ENCODE measurements at regions not wholly inside any gene's neighbourhood (a gene's known extent, or its start where the extent isn't known, plus 50 kb on each side); places are given as distances from the start of the nearest gene placed in this dataset.

GRCh38 chr18:6601241-6601640 is 128.3 kb upstream of the ARHGAP28 start:
- Histone ChIP-seq H3K27me3 (ENCODE audit: insufficient read depth, low read length) (no peaks in the 10 kb centered on the region), H3K9me3 (ENCODE audit: control insufficient read depth in 1 of 2, insufficient read depth in 1 of 2, low read depth in 1 of 2, low read length in 2 of 2) (peaks cover 4 to 17% of the 10 kb centered on the region in 2 experiments; a peak in 2 of 4 replicates), H3K79me2 (ENCODE audit: insufficient read depth, low read length) (no peaks in the 10 kb centered on the region), H3K4me1 (ENCODE audit: control insufficient read depth in 1 of 2, insufficient read depth in 2 of 2, low read length in 2 of 2) (no peaks in the 10 kb centered on the region), H3K4me3 (replicated peaks in 1 of 2; ENCODE audit: low read depth in 1 of 2, low read length in 2 of 2) (no peak overlapping the region), H3K9ac (ENCODE audit: low read length) (no peak overlapping the region), H3K9me2 (ENCODE audit: insufficient read depth) (no peaks in the 10 kb centered on the region), H3K4me2 (ENCODE audit: low read length) (no peak overlapping the region), H3K36me3 (ENCODE audit: control insufficient read depth in 1 of 2, insufficient read depth in 2 of 2, low read length in 2 of 2) (no peaks in the 10 kb centered on the region), H2AFZ (ENCODE audit: low read depth, low read length, poor library complexity, severe bottlenecking) (no peak overlapping the region), H4K20me1 (ENCODE audit: insufficient read depth) (no peaks in the 10 kb centered on the region), H3K27ac (ENCODE audit: low read depth, low read length) (no peak overlapping the region)
- no peak for ATAC-seq
- BruUV-seq (replicated peaks): no TSS peak
- intact Hi-C loops (cut with micrococcal nuclease): no loop called here
- TF ChIP-seq FOSL1 (IDR thresholded peaks at IDR 0.05; ENCODE audit: low read depth): no peak
- TF ChIP-seq CEBPB (IDR thresholded peaks at IDR 0.05; ENCODE audit: low read depth): no peak
- TF ChIP-seq ATF3 (IDR thresholded peaks at IDR 0.05): no peak
- TF ChIP-seq RAD21 (IDR thresholded peaks at IDR 0.05; ENCODE audit: low read depth): no peak
- TF ChIP-seq EZH2 (IDR thresholded peaks at IDR 0.05): no peak
- TF ChIP-seq YY1 (IDR thresholded peaks at IDR 0.05; ENCODE audit: extremely low read depth, insufficient replicate concordance, low read depth, low read length): no peak
- no peak for TF ChIP-seq POLR2A (IDR thresholded peaks at IDR 0.05; ENCODE audit: borderline replicate concordance, extremely low read depth, insufficient read depth, insufficient read length)
- TF ChIP-seq SP1 (IDR thresholded peaks at IDR 0.05; ENCODE audit: low read depth): no peak
- no peak for TF ChIP-seq ZNF274 (IDR thresholded peaks at IDR 0.05; ENCODE audit: low read depth, low read length)
- no peak for TF ChIP-seq SIN3A (IDR thresholded peaks at IDR 0.05; ENCODE audit: low read depth)
- no peak for TF ChIP-seq JUND (IDR thresholded peaks at IDR 0.05)
- TF ChIP-seq EGR1 (IDR thresholded peaks at IDR 0.05; ENCODE audit: low read depth): no peak
- no peak for TF ChIP-seq MAX (IDR thresholded peaks at IDR 0.05)
- no peak for TF ChIP-seq ELF1 (IDR thresholded peaks at IDR 0.05; ENCODE audit: borderline replicate concordance, low read depth)
- TF ChIP-seq ZBTB33 (IDR thresholded peaks at IDR 0.05; ENCODE audit: extremely low read depth, insufficient replicate concordance, low read length): no peak
- ChIA-PET CTCF (no interaction called here), POLR2A (no interaction called here), RAD21 (ENCODE audit: low non-redundant PET in 1 of 2, low total read pairs in 2 of 2, uncharacterized antibody in 2 of 2, unreplicated experiment in 2 of 2) (no interaction called here)
- DNase-seq (ENCODE audit: low read depth, low spot score): no peak
